GM19452 (cell line): ENCODE measurements at regions not wholly inside any gene's neighbourhood (a gene's known extent, or its start where the extent isn't known, plus 50 kb on each side); places are given as distances from the start of the nearest gene placed in this dataset.
"Not testable (repeated sequence)": the region's sequence is repeated elsewhere in the genome, so short reads cannot be mapped to it uniquely, and the experiment has no call there.

Source experiments
- ATAC-seq: cut with Tn5 transposase; IDR thresholded peaks from one replicate; pipeline ENCODE4 v1.9.1; 2021; ENCODE audit not compliant: unreplicated experiment

- no peak for ATAC-seq
Observed at GRCh38 chr10:131577178-131577555, 265.6 kb upstream of the TCERG1L start.

DNA sequence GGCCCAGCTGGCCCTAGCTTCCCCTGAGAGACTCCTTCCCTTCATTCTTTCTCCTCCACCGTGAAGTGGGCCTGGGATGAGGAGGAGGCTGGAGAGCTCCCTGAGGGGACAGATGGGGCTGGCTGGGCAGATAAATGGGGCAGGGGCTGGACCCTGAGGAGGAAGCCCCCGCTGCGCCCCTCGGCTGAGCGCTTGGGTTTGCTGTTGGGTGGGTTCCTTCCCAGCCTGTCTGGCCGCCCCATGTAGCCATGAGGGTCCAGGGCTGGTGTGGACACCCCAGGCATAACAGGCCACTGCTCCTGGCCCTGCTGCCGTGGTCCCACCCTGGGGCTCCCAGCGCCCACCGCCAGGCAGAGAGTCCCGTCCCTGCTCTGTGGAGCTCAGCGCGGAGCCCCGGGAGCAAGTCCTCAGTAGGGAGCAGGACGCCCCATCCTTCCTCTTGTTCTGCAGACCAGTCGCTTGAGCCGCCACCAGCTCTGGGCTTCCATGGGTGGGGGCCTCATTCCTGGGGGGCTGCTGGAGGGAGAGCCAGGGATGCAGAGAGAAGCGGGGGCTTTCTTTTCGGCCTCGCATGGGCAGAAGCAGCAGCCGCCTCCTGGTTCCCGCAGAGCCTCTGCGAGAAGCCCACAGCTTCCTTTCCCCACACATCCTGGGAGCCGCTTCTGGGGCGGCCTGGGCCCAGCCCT is 266.4 kb upstream of the TCERG1L start:
- no peak for ATAC-seq

- no peak for ATAC-seq
Observed at GRCh38 chr10:131578472-131578970, 267.0 kb upstream of the TCERG1L start.

- no peak for ATAC-seq
Observed at GRCh38 chr10:131579251-131580071, 267.9 kb upstream of the TCERG1L start.

- no peak for ATAC-seq
Observed at GRCh38 chr10:131580076-131580652, 268.6 kb upstream of the TCERG1L start.

- no peak for ATAC-seq
Observed at GRCh38 chr10:131580674-131581073, 269.2 kb upstream of the TCERG1L start.

GRCh38 chr10:131581547-131581946 is 270.0 kb upstream of the TCERG1L start:
- not testable (repeated sequence) for ATAC-seq

GRCh38 chr10:131584287-131584686 is 272.8 kb upstream of the TCERG1L start:
- no peak for ATAC-seq

GRCh38 chr10:131585761-131586160 is 274.2 kb upstream of the TCERG1L start:
- ATAC-seq: no peak

- no peak for ATAC-seq
Observed at GRCh38 chr10:131586958-131587357, 275.4 kb upstream of the TCERG1L start.

DNA sequence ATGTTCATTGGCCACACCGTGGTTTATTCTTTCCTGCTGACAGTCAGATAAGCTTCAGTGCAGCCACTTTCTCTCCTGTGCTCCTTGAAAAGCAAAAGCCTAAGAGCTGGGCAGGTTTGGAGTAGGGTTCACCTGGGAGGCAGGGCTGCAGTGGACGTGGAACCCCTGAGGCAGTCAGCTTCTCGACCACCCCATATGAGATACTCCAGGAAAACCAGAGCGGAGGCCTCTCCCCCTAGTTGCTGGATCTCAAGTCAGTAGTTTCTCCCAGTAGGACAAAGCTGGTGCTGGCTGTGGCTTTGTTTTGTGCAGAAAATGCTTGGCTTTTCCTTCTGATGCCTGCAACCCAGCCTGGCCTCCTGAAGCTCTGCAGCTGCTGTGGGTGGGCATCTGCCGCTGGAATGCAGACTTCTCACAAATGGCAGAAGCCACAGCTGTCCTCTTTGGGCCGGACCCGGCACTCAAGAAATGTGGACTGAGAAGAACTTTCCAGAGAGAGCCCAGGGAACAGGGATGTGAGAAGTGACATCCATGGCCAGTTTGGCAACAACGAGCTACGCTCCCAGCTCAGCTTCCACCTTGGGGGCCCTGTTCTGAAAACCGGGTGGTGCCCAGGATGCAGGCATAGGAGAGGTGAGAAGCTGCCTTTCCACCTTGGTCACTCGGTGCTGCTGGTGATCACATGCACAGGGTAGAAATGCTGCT is 276.6 kb upstream of the TCERG1L start:
- no peak for ATAC-seq

DNA sequence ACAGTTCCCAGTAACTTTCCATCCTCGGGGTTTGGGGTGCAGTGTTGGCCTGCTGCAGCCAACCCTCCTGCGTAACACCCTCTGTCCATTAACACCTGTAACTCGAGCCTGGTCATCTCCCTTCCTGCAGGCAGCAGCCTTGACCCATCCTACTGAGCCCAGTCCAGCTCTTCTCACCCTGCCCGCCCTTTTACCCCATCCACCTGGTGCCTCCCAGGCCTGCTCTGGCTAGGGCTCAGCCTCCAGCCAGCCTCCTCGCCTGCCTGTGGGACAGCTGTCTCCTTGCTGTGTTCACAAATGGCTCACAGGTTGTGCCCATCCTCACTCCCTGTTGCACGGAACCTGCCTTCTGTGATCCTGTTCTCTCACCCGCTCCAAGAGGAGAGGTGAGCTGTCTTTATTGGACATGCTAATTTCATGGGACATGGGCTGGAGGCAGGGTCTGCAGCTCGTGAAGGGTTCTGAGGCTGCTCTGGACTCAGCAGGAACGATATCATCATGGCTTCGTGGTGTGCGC is 277.2 kb upstream of the TCERG1L start:
- no peak for ATAC-seq

- no peak for ATAC-seq
Observed at GRCh38 chr10:131590567-131590966, 279.0 kb upstream of the TCERG1L start.

DNA sequence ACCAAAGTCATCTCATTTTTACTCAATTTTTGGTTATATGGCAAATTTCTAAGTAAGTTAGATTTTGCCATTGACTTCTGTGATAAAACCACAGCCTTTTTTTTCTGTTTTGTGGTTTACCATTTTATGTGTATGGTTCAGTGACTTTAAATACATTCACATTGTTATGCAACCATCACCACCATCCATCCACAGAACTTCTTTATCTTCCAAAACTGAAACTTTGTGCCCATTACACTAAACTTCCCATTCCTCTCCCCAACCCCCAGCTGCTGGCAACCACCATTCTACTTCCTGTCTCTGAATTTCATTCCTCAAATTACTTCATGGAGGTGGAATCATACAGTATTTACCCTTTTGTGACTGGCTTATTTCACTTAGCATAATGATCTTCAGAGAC is 280.4 kb upstream of the TCERG1L start:
- no peak for ATAC-seq

- ATAC-seq: no peak
Observed at GRCh38 chr10:131609176-131609575, 291.6 kb upstream of the PPP2R2D start.

DNA sequence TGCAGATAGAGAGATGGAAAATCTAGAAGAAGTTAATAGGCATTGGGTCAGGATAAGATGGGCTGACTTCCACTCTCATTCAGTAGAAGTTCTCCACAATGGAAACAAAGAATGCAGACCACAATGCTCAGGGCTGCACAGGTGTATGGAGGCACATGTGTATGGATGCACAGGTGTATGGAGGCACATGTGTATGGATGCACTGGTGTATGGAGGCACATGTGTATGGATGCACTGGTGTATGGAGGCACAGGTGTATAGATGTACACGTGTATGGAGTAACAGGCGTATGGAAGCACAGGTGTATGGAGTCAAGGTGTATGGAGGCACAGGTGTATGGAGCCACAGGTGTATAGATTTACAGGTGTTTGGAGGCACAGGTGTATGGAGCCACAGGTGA is 285.7 kb upstream of the PPP2R2D start:
- no peak for ATAC-seq

DNA sequence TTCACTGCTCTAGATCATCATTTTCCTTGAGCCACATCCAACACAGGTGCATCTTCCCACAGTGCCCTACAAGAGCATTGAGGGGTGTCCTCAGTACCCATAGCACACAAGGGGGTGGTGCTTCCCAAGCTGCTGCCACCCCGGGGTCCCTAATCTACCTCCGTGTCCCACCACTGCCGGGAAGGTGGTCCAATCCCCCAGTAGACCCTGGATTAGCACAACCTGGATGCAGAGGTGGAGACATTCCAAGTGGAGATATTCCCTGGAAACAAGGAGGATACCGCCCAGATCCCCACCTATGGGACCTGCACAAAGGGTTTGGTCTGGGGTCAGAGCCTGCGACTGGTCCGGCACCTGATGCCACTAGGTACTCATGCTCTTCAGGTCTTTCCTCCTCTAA is 284.8 kb upstream of the PPP2R2D start:
- ATAC-seq: no peak

- ATAC-seq: no peak
Observed at GRCh38 chr10:131617113-131617858, 283.5 kb upstream of the PPP2R2D start.

DNA sequence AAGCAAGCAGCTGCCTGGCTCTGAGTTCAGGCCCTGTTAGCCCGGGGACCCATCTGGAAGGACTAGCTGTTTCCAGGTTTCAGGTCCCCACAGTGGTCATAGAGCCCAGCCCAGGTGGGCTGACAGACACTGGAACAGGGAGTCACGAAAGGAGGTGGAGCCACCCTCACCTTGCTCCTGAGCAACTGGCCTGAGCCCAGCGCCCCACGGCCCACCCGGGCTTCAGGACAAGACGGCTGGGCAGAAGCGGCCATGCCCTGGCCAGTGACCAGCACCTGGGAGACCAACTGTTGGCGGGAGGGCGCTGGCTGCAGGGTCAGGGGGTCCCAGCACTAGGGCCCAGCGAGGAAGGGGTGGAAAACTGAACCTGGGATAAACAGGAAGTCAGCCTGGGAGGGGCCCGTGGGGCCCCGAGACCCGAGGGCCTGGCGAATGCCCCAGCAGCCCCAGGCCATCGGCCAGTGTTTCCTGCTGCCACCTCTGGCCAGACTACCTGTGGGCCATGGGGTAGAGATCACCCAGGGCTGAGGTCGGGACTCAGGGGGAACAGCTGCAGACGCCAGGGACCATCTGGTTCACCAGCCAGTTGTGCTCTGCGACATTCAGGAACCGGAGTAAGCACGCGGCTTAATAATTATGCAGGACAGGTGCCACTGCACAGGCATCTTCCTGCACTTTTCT is 282.1 kb upstream of the PPP2R2D start:
- no peak for ATAC-seq

DNA sequence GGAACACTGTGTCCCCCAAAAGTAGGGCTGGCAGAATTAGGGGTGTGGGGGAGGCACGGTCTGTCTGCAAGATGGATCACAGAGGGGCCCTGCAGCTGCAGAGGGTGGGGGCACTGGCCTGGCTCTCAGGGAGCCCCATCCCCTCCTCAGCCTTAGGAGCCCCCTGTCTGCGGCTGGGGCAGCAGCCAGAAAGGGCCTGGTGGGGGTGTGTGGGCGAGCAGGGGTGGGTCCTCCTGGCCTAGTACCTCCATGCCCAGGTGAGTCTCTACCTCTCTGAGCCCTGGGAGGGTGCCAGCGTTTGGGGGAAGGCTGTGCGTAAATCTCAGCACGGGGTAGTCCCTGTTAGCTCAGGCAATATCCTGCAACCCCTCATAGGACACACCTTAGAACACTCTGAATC is 280.5 kb upstream of the PPP2R2D start:
- no peak for ATAC-seq
